DND-41 (cell line): ENCODE measurements at regions not wholly inside any gene's neighbourhood (a gene's known extent, or its start where the extent isn't known, plus 50 kb on each side); places are given as distances from the start of the nearest gene placed in this dataset.

Source experiments
- ATAC-seq: fragments of 200-7000 bp; cut with Tn5 transposase; 3 replicates; pipeline ENCODE4 v1.9.1; 2021; ENCODE audit warnings: low read depth; ENCODE audit not compliant: insufficient read depth
- DNase-seq: peaks from one replicate; pipeline ENCODE4 v3.0.0-alpha.2; 2020
- H2AFZ ChIP-seq: 2 replicates; pipeline ENCODE4 v1.6.0; 2012; ENCODE audit warnings: low read depth, low read length
- H3K27ac ChIP-seq: 2 replicates; pipeline ENCODE4 v1.5.1; 2012; ENCODE audit warnings: low read length, inconsistent platforms
- H3K27me3 ChIP-seq: fragments of 200-600 bp; sonication (generic); 2 replicates; pipeline ENCODE4 v1.6.0; 2012; ENCODE audit warnings: low read length, mild to moderate bottlenecking, inconsistent platforms; ENCODE audit not compliant: insufficient read depth, poor library complexity
- H3K36me3 ChIP-seq: 2 replicates; pipeline ENCODE4 v1.5.1; 2012; ENCODE audit warnings: low read length, inconsistent platforms; ENCODE audit not compliant: insufficient read depth
- H3K4me1 ChIP-seq: 2 replicates; pipeline ENCODE4 v1.5.1; 2012; ENCODE audit warnings: mild to moderate bottlenecking, low read length; ENCODE audit not compliant: insufficient read depth
- H3K4me2 ChIP-seq: 2 replicates; pipeline ENCODE4 v1.6.0; 2012; ENCODE audit warnings: mild to moderate bottlenecking, moderate library complexity, low read length, inconsistent platforms; ENCODE audit not compliant: insufficient read depth
- H3K4me3 ChIP-seq, 2 experiments: fragments of 200-600 bp in 1 of 2; shearing (Covaris generic) in 1 of 2; 2 replicates each; pipeline ENCODE4 v1.5.1; 2012 to 2016; ENCODE audit warnings: inconsistent platforms in 2 of 2, low read length in 2 of 2, mild to moderate bottlenecking in 2 of 2, low read depth in 1 of 2, moderate library complexity in 1 of 2
- H3K79me2 ChIP-seq: 2 replicates; pipeline ENCODE4 v1.6.0; 2012; ENCODE audit warnings: low read length, inconsistent platforms; ENCODE audit not compliant: insufficient read depth
- H3K9ac ChIP-seq: 2 replicates; pipeline ENCODE4 v1.6.0; 2012; ENCODE audit warnings: low read depth, mild to moderate bottlenecking, inconsistent platforms, low read length, moderate library complexity
- H3K9me3 ChIP-seq: 2 replicates; pipeline ENCODE4 v1.5.1; 2012; ENCODE audit warnings: low read length, moderate library complexity, mild to moderate bottlenecking, inconsistent platforms; ENCODE audit not compliant: insufficient read depth, severe bottlenecking
- H4K20me1 ChIP-seq: 2 replicates; pipeline ENCODE4 v1.6.0; 2012; ENCODE audit warnings: low read length; ENCODE audit not compliant: insufficient read depth
- EZH2 ChIP-seq: IDR thresholded peaks from 3 replicates; pipeline ENCODE4 v1.6.1; 2012; ENCODE audit warnings: borderline replicate concordance, low read depth, mild to moderate bottlenecking, moderate library complexity, low read length, inconsistent platforms; ENCODE audit not compliant: severe bottlenecking
- TF ChIP-seq, protein P1 (sequence below): IDR thresholded peaks from 2 replicates; pipeline ENCODE4 v1.5.1; 2012; ENCODE audit warnings: borderline replicate concordance, low read length, moderate library complexity, mild to moderate bottlenecking; ENCODE audit not compliant: poor library complexity, severe bottlenecking; ENCODE audit errors: extremely low read depth

- TF ChIP-seq EZH2 = no peak
- TF ChIP-seq, protein P1, sequence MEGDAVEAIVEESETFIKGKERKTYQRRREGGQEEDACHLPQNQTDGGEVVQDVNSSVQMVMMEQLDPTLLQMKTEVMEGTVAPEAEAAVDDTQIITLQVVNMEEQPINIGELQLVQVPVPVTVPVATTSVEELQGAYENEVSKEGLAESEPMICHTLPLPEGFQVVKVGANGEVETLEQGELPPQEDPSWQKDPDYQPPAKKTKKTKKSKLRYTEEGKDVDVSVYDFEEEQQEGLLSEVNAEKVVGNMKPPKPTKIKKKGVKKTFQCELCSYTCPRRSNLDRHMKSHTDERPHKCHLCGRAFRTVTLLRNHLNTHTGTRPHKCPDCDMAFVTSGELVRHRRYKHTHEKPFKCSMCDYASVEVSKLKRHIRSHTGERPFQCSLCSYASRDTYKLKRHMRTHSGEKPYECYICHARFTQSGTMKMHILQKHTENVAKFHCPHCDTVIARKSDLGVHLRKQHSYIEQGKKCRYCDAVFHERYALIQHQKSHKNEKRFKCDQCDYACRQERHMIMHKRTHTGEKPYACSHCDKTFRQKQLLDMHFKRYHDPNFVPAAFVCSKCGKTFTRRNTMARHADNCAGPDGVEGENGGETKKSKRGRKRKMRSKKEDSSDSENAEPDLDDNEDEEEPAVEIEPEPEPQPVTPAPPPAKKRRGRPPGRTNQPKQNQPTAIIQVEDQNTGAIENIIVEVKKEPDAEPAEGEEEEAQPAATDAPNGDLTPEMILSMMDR = no peak
- no peaks in the 10 kb centered on the region for H3K27me3 ChIP-seq
- no peak overlapping the region for H3K4me2 ChIP-seq
- H3K4me3 ChIP-seq = no peak overlapping the region
- DNase-seq = no peak
- no peak overlapping the region for H3K27ac ChIP-seq
- no peak overlapping the region for H3K9ac ChIP-seq
- H3K9me3 ChIP-seq = no peaks in the 10 kb centered on the region
- H3K79me2 ChIP-seq = no peaks in the 10 kb centered on the region
- H2AFZ ChIP-seq = no peak overlapping the region
- H4K20me1 ChIP-seq = no peaks in the 10 kb centered on the region
- H3K4me1 ChIP-seq = peaks cover 14% of the 10 kb centered on the region; the same call in 1 of the 2 replicates
- no peaks in the 10 kb centered on the region for H3K36me3 ChIP-seq
- ATAC-seq = no peak
These were observed 120.9 kb upstream of the ZC3H12C start for GRCh38 chr11:109972181-109972715.

- no peak overlapping the region for H3K4me3 ChIP-seq
- H3K9me3 ChIP-seq = no peaks in the 10 kb centered on the region
- no peaks in the 10 kb centered on the region for H4K20me1 ChIP-seq
- H3K4me1 ChIP-seq = peaks cover 14% of the 10 kb centered on the region; the same call in 1 of the 2 replicates
- no peak overlapping the region for H3K9ac ChIP-seq
- DNase-seq (no peak), ATAC-seq (no peak)
- no peak overlapping the region for H3K27ac ChIP-seq
- no peaks in the 10 kb centered on the region for H3K79me2 ChIP-seq
- H3K27me3 ChIP-seq = no peaks in the 10 kb centered on the region
- H3K36me3 ChIP-seq = no peaks in the 10 kb centered on the region
- no peak overlapping the region for H3K4me2 ChIP-seq
- no peak overlapping the region for H2AFZ ChIP-seq
- TF ChIP-seq, protein P1 = no peak
- no peak for TF ChIP-seq EZH2
These were observed 120.3 kb upstream of the ZC3H12C start for GRCh38 chr11:109972939-109973338.

GRCh38 chr11:109973486-109973885 is 119.7 kb upstream of the ZC3H12C start:
- Histone ChIP-seq H3K27ac (no peak overlapping the region), H2AFZ (no peak overlapping the region), H3K27me3 (no peaks in the 10 kb centered on the region), H3K4me2 (no peak overlapping the region), H3K36me3 (no peaks in the 10 kb centered on the region), H3K9me3 (no peaks in the 10 kb centered on the region), H3K4me3 (no peak overlapping the region), H3K79me2 (no peaks in the 10 kb centered on the region), H3K9ac (no peak overlapping the region), H4K20me1 (no peaks in the 10 kb centered on the region), H3K4me1 (peaks cover 14% of the 10 kb centered on the region; the same call in 1 of the 2 replicates)
- ATAC-seq (no peak), DNase-seq (no peak)
- TF ChIP-seq, protein P1 = no peak
- TF ChIP-seq EZH2 = no peak
